ENCODE measurements at regions not wholly inside any gene's neighbourhood (a gene's known extent, or its start where the extent isn't known, plus 50 kb on each side); places are given as distances from the start of the nearest gene placed in this dataset.
"Not testable (repeated sequence)": the region's sequence is repeated elsewhere in the genome, so short reads cannot be mapped to it uniquely, and the experiment has no call there.

DNA sequence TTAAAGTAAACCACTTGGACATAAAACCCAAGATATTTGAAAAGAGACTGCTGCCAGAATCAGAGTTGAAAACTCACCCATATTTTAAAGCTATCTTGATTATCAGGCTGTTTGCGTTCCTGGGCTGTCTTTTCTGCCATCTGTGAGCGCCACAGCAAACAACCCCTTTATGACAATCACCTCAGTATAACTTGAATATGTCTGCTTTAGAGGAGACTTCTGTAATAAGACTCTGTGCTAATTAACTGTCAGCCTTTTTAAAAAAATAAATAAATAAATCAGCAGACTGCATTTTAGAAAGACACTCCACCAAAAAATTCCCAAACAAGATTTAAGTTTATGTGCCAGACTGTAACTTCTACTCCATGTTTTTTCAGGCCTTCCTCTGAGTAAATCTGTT is 375.7 kb upstream of the CCNH start:
- Histone ChIP-seq H3K36me3 (no peaks in the 10 kb centered on the region), H3K27me3 (peaks cover under 1% of the 10 kb centered on the region; the same call in 1 of the 2 replicates), H3K9me3 (no peaks in the 10 kb centered on the region), H3K4me3 (no peak overlapping the region)
- no peak for DNase-seq

DNA sequence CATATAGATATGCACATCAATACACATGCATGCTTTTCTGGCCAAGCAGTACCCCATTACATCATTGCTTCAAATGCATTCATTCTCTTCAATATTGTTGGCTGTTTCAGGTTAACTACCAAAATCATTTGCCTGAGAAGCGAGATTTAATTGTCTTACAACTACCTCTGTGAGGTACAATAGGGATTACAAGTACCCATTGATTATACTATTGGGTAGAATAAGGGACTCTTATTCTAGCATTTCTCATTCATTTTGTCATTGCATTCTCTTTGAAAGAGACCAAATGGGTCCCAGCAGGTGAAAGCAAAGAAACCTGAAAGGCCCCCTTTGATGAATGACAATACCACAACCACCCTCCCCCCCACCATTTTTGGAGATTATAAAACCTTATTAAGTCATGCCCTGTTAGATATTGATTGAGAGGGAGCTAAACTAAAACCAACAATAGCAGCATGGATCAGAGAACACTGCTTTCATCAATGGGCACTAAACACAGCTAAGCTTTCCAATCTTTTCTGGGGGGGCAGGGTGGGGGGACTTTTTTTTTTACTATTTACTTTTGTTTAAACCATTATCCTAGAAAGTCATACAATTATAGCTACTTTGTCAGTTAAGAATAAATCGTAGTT is 375.0 kb upstream of the CCNH start:
- H3K9me3 ChIP-seq, result no peaks in the 10 kb centered on the region
- no peak overlapping the region for H3K4me3 ChIP-seq
- no peaks in the 10 kb centered on the region for H3K36me3 ChIP-seq
- no peaks in the 10 kb centered on the region for H3K27me3 ChIP-seq
- no peak for DNase-seq

DNA sequence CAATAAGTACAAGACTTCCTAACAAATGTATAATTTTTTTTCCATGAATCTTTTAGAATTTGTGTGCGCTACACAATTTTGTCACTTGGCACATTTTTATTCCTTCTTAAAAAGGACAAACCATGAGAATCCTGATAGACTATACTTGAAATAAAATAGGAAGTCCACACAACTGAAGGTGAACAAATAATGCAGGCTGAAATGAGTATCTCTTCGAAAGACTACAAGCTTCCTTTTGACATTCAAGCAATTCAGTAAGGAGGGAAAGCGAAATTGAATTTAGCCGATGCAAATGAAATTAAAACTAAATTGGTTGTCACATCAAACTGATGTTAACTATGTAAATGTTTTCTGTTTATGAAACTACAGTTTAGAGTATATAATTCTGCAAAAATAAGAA is 374.4 kb upstream of the CCNH start:
- no peak overlapping the region for H3K4me3 ChIP-seq
- no peak for DNase-seq
- H3K36me3 ChIP-seq, result no peaks in the 10 kb centered on the region
- H3K9me3 ChIP-seq, result no peaks in the 10 kb centered on the region
- no peaks in the 10 kb centered on the region for H3K27me3 ChIP-seq

DNA sequence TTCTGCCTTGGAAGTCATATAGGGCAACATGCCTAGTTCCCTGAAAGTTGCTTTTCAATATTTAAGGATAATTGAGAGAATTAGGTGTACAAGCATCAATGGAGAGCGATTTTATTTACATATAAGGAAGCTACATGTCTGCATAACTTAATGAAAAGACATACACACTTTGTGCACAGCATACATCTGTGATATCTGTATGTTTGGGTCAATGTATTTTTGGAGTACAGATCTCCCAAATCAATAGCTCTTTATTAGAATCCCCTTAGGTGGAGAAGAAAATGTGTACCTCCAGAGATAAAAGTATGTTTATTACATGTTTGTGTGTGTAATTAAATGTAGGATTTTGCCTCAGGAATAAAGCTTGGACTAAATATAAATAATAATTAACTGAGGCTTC is 373.7 kb upstream of the CCNH start:
- H3K27me3 ChIP-seq, result no peaks in the 10 kb centered on the region
- DNase-seq, result no peak
- H3K36me3 ChIP-seq, result no peaks in the 10 kb centered on the region
- no peak overlapping the region for H3K4me3 ChIP-seq
- H3K9me3 ChIP-seq, result no peaks in the 10 kb centered on the region

DNA sequence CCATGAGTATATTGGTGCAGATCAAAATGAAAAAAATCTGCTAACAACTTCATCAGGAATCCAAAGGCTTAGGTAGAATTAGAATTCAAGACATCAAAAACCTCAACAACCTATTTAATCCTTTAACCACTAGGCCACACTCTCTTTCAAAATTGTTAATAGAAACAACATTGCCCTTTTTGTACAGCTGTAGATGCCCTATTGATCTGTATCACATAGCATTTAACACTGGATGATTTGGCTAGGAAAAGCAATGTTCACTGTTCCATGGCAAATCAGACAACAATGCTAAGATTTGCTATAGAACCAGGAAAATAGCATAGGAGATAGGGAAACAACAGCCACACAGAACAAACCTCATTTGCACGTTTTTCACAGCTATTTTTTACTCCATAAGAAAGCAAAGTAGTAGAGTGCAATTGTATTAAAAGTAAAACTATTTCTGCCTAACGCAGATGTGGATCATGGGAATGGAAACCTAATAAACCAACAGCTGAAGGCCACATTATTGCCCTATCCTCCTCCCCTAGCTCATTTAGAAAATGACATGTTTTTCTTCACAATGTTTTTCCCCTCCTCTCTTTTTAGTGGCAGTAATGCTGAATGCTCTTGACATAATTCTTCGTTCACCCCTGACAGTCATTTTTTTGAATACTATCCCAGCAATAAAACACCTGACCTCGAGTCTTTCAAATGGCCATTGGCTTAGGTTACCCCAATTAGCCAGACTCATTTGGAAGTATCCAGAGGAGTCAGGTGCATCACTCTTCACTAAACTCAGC is 373.0 kb upstream of the CCNH start:
- no peaks in the 10 kb centered on the region for H3K27me3 ChIP-seq
- H3K9me3 ChIP-seq, result no peaks in the 10 kb centered on the region
- H3K36me3 ChIP-seq, result no peaks in the 10 kb centered on the region
- DNase-seq, result no peak
- H3K4me3 ChIP-seq, result no peak overlapping the region

DNA sequence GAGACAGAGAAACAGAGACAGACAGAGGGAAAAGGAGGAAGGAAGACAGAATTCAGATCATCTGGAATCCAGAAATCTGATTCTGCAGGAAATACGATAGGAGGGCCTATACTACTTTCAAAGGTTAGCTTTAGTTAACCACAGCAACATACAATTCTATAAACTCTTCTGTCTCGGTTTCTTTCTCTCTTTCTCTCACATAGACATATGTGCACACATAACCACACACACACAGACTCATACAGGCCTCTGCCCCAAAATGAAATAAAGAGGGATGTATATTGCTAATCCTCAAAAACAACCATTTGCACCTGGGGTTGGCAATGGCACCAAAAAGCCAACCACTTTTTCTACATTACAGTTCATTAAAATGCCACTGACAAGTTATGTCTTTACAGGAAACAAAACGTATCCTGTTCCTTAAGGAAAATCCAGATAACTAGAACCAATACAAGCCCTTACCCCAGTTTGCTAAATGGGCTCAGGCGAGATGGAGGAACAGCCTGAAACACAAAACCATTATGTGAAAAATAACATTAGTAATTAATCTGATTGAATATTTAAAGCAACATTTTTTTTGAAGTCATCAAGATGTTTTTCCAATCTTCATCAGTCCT is 372.3 kb upstream of the CCNH start:
- Histone ChIP-seq H3K27me3 (no peaks in the 10 kb centered on the region), H3K36me3 (no peaks in the 10 kb centered on the region), H3K9me3 (no peaks in the 10 kb centered on the region), H3K4me3 (no peak overlapping the region)
- DNase-seq, result no peak

DNA sequence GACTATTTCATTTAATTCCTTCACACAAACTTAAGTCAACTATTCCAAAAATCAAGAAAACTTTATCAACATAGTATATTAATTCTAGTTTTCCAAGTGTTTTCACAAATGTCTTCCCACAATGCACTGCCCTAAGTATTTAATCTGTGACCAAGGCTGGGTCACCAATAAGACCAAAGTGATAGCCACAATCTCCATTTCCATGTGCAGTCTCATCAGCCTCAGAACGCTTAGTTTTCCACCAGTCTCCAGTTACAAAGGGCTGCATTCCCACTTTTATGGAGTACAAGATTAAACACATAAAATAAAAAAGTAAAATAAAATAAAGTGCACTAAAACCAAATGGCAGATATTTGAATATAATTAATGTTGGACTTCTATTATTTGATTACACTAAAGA is 371.6 kb upstream of the CCNH start:
- H3K9me3 ChIP-seq, result no peaks in the 10 kb centered on the region
- DNase-seq, result no peak
- H3K4me3 ChIP-seq, result no peak overlapping the region
- no peaks in the 10 kb centered on the region for H3K36me3 ChIP-seq
- H3K27me3 ChIP-seq, result no peaks in the 10 kb centered on the region

DNA sequence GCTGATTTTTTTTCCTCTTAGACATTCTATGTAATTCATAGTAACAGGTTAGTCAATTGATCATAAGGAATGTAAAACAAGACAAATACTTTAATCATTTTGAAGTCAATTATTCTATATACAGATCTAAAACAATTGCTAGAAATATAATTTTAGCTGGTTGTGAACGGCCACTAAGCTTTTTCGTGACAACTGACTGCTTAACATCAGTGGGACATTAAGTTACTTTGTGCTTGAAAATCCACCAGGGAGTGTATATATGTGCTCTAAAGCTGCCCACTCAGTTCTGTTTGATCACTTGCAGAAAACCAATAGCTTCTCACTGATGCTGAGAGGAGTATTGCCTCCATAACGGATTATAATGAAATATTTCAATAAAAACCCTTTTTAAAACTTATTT is 370.2 kb upstream of the CCNH start:
- Histone ChIP-seq H3K4me3 (no peak overlapping the region), H3K36me3 (no peaks in the 10 kb centered on the region), H3K27me3 (no peaks in the 10 kb centered on the region), H3K9me3 (no peaks in the 10 kb centered on the region)
- no peak for DNase-seq

DNA sequence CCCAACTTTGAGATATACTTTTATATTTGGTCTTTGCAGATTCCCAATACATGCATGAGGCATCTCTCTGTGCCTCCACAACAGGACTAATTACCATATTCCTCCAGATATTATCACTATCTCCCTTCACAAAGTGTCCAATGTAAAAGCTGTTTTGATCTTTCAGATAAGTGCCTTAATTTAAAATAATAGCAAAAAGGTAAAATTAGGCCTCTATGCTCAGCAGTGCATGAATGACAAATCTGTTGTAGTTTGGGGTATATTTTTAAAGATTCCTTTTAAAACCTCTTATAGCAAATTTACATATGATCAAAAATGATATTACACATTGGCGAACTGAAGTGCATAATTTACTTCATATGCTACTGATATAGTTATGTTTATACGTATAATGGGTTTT is 369.2 kb upstream of the CCNH start:
- no peak for DNase-seq
- Histone ChIP-seq H3K4me3 (no peak overlapping the region), H3K36me3 (no peaks in the 10 kb centered on the region), H3K27me3 (no peaks in the 10 kb centered on the region), H3K9me3 (no peaks in the 10 kb centered on the region)

DNA sequence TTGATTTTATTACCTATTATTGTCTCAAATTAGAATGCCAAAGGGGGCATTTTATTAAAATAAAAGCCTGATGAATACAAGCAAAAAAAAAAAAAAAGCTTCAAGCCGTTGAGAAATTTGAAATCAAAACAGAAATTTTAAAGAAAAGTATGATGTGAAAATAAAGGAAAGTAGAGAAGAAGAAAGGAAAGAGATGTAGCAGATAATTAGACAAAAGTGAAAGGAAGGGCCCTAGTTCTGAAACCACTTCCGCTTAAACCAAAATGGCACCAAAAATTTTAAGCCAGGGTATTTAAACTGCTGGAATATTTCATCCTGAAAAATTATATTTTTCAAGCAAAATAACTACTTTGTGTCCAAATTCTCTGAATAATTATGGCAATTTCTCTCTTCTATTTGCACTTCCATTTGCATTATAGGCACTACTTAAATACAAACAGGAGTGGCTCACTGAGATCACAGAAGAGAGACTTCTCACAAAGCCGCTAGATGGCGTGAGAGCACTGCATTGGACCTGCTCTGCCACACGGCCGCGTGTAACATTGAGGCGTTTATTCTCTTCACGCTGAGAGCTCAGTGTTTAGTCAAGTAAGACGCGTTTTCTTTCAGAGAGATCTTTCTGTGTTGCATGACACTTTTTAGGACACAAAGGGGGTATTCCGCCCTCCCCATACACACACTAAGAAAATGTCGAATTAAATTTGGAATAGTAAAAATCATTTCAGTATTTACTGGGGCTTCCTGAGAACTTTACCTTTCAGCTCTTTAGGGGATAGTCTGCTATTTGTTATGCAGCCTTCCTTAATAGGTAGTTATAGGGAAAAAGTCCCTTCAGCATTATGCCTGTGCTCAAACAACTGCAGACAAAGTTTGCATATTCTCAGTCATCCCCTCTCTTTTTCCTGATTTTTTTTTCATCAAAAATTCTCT is 368.4 kb upstream of the CCNH start:
- DNase-seq, result peak; percentile 72
- Histone ChIP-seq H3K36me3 (no peaks in the 10 kb centered on the region), H3K4me3 (no peak overlapping the region), H3K9me3 (no peaks in the 10 kb centered on the region), H3K27me3 (no peaks in the 10 kb centered on the region)

DNA sequence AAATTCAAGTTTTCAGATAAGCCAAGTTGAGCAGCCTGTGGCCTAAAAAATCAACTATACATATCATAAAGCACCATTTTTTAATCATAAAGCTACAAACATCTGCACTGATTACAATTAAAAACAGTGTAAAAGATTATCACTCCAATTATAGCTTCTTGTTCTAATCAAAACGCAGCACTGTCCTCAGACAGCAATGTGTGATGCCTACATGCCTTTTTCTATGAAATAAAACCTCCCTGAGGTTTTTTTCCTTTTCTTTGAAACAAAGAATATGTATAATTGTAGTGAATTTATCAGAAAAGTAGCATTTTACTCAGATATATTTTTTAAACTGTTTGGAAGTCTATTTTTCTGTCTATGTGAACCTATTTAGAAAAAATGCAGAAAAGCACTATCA is 366.1 kb upstream of the CCNH start:
- no peak for DNase-seq
- no peaks in the 10 kb centered on the region for H3K9me3 ChIP-seq
- no peak overlapping the region for H3K4me3 ChIP-seq
- no peaks in the 10 kb centered on the region for H3K27me3 ChIP-seq
- no peaks in the 10 kb centered on the region for H3K36me3 ChIP-seq

DNA sequence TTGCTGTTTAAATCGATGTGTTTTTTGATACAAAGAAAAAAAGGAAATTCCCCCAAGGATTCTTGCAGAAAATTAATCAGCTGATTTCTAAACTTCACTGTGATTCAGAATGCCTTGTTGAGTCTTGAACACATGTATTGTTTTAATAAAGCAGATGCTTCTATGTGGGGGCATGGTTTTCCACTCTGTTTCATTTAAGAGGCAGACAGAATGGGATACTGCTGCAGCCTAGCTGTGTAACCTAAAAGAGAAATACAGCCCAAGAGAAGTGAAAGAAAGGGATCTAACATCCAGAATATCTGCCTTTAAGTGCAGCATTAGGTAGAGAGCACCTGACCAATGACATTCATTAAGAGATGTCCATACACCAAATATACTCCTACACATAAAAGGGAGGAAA is 365.1 kb upstream of the CCNH start:
- DNase-seq, result no peak
- Histone ChIP-seq H3K4me3 (no peak overlapping the region), H3K9me3 (no peaks in the 10 kb centered on the region), H3K36me3 (no peaks in the 10 kb centered on the region), H3K27me3 (no peaks in the 10 kb centered on the region)

DNA sequence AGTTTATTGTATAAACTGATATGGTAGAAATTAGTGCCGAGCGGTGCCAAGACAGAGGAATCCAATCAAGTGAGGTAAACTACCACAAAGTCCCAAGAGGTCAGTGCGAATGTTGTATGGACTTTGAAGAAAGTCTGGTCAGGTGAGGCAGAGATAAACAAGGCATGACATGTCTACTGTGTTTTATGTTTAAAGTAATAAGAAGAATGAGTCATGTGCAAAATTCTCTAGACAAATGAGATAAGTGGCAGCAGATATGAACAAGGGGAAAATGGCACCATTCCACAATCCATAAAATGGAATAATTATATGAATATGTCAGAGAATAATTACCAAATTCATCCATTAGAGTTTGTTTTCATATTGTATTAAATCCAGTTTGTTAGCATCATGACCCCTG is 364.1 kb upstream of the CCNH start:
- no peak for DNase-seq
- no peak overlapping the region for H3K4me3 ChIP-seq
- no peaks in the 10 kb centered on the region for H3K9me3 ChIP-seq
- peaks cover 4% of the 10 kb centered on the region; the same call in 1 of the 2 replicates for H3K27me3 ChIP-seq
- H3K36me3 ChIP-seq, result no peaks in the 10 kb centered on the region

DNA sequence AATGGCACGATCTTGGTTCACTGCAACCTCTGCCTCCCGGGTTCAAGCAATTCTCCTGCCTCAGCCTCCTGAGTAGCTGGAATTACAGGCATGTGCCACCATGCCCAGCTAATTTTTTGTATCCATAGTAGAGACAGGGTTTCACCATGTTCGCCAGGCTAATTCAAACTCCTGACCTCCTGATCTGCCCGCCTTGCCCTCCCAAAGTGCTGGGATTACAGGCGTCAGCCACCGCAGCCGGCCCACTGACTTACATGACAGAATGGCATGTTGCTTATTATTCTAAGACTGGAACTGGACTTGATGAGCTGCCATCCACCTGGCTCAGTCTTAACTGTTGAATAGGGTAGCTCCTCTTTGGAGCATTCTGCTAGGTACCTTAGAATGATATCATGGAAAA is 363.6 kb upstream of the CCNH start:
- not testable (repeated sequence) for H3K9me3 ChIP-seq, H3K27me3 ChIP-seq, H3K4me3 ChIP-seq, H3K36me3 ChIP-seq, DNase-seq

DNA sequence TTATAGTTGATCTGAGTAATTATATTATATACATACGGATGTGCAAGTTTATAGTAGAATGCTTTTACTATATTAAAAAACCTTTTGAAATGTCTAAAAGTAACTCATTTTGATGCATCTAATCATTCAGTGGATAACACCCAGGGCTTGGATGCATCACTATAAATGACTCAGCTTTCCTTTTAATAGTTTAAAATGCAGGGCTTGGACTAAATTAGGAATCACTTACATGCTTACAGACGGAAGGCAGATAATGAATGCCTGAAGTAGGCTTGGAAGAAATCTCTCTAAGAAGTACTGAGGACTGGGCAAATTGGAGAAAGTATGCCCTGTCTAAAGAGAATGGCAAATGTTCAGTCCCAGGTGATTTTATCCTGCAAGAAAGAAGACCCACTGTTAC is 362.5 kb upstream of the CCNH start:
- Histone ChIP-seq H3K27me3 (peaks cover 7% of the 10 kb centered on the region; the same call in 1 of the 2 replicates), H3K9me3 (no peaks in the 10 kb centered on the region), H3K36me3 (no peaks in the 10 kb centered on the region), H3K4me3 (no peak overlapping the region)
- DNase-seq, result no peak

DNA sequence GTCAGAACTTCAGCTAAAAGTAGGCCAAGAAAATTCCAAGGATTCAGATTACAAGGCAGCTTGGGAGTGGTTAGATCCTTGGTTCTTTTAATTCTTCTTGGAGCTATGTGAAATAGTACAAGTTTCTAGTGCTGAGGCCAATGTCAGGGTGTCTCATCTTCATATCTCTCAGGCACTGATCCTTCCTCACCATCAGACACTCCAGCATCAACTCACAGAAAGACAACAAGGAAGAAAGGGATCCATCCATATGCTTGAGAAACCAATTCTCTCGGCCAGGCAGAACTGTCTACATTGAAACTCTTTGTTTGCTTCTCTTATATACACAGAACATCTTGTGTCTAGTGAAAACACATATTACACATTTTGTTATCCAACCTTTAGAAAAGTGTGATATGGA is 362.1 kb upstream of the CCNH start:
- Histone ChIP-seq H3K36me3 (no peaks in the 10 kb centered on the region), H3K4me3 (no peak overlapping the region), H3K27me3 (peaks cover 7% of the 10 kb centered on the region; the same call in 1 of the 2 replicates), H3K9me3 (no peaks in the 10 kb centered on the region)
- DNase-seq, result no peak

DNA sequence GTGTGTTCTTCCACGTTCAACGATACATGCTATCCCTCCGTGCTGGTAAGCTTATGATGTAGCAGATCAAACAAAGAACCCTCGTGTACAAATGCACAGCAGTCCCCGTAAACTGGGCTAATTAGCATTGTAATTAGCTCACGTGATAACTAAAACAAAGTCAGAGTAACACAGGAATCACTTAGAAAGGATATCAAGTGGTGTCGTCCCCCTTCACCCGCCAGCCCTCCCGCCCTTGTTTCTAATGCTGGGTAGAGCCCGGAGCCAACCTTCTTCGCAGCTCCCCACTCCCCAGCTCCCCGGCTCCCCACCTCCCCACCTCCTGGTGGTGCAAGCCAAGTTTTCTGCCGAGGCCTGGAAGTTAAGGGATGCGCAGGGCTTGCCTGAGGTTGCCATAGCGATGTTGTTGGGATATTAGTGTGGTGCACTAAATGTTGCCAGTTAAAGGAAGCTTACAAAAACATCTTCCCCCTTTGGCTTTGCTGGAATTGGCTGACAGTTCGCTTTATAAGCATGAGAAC is 357.9 kb upstream of the CCNH start:
- no peaks in the 10 kb centered on the region for H3K36me3 ChIP-seq
- H3K9me3 ChIP-seq, result no peaks in the 10 kb centered on the region
- no peak overlapping the region for H3K4me3 ChIP-seq
- no peak for DNase-seq
- H3K27me3 ChIP-seq, result peaks cover 16% of the 10 kb centered on the region; the same call in 1 of the 2 replicates

Data from MG63 (cell line).